GM12872 (cell line): ENCODE measurements at regions not wholly inside any gene's neighbourhood (a gene's known extent, or its start where the extent isn't known, plus 50 kb on each side); places are given as distances from the start of the nearest gene placed in this dataset.

Source experiments
- CTCF ChIP-seq: IDR thresholded peaks from 3 replicates; pipeline ENCODE4 v1.5.1; 2011; ENCODE audit warnings: low read depth, mild to moderate bottlenecking, low read length, moderate library complexity; ENCODE audit not compliant: insufficient read depth

- no peak for TF ChIP-seq CTCF
These were observed 386.0 kb upstream of the KLF4 start for GRCh38 chr9:107875571-107875980.

GRCh38 chr9:107874591-107875369 lies 385.2 kb upstream of the KLF4 start:
- no peak for TF ChIP-seq CTCF

GRCh38 chr9:107874137-107874536 lies 384.6 kb upstream of the KLF4 start:
- no peak for TF ChIP-seq CTCF

- no peak for TF ChIP-seq CTCF
These were observed 383.1 kb upstream of the KLF4 start for GRCh38 chr9:107872457-107873192.

- no peak for TF ChIP-seq CTCF
These were observed 381.5 kb upstream of the KLF4 start for GRCh38 chr9:107870927-107871680.

GRCh38 chr9:107870221-107870620 lies 380.7 kb upstream of the KLF4 start:
- no peak for TF ChIP-seq CTCF

GRCh38 chr9:107869111-107869510 lies 379.5 kb upstream of the KLF4 start:
- no peak for TF ChIP-seq CTCF
